ENCODE measurements at regions not wholly inside any gene's neighbourhood (a gene's known extent, or its start where the extent isn't known, plus 50 kb on each side); places are given as distances from the start of the nearest gene placed in this dataset.
A peak's percentile ranks its signal among the peaks of the same experiment; 100 is the strongest.

- Histone ChIP-seq H3K9me3 (ENCODE audit: control insufficient read depth, insufficient read depth, low read length) (no peaks in the 10 kb centered on the region), H3K4me1 (ENCODE audit: control insufficient read depth, insufficient read depth, low read length) (no peaks in the 10 kb centered on the region), H3K36me3 (ENCODE audit: control insufficient read depth, insufficient read depth, low read length) (no peaks in the 10 kb centered on the region), H3K4me3 (ENCODE audit: low read depth, low read length) (no peak overlapping the region), H3K27me3 (ENCODE audit: control insufficient read depth, insufficient read depth, low read length) (no peaks in the 10 kb centered on the region), H3K27ac (ENCODE audit: low read depth, low read length) (no peak overlapping the region)
- DNase-seq (ENCODE audit: low read depth in 4 of 6, low spot score in 6 of 6) = no peak
- 100% methylated on average over 1 of the region's 2 CpGs for WGBS (ENCODE audit: insufficient coverage)
Observed at GRCh38 chr14:81952917-81953316, 419.3 kb upstream of the SEL1L start.

GRCh38 chr14:81953419-81953818 is 419.8 kb upstream of the SEL1L start:
- H3K4me3 ChIP-seq (ENCODE audit: low read depth, low read length) = no peak overlapping the region
- no peaks in the 10 kb centered on the region for H3K36me3 ChIP-seq (ENCODE audit: control insufficient read depth, insufficient read depth, low read length)
- H3K27me3 ChIP-seq (ENCODE audit: control insufficient read depth, insufficient read depth, low read length) = no peaks in the 10 kb centered on the region
- no peak for DNase-seq (ENCODE audit: low read depth in 4 of 6, low spot score in 6 of 6)
- WGBS (ENCODE audit: insufficient coverage) = 97% methylated on average over 2 of the region's 3 CpGs
- no peaks in the 10 kb centered on the region for H3K4me1 ChIP-seq (ENCODE audit: control insufficient read depth, insufficient read depth, low read length)
- no peaks in the 10 kb centered on the region for H3K9me3 ChIP-seq (ENCODE audit: control insufficient read depth, insufficient read depth, low read length)
- H3K27ac ChIP-seq (ENCODE audit: low read depth, low read length) = no peak overlapping the region

GRCh38 chr14:81955123-81955522 is 421.5 kb upstream of the SEL1L start:
- no peak overlapping the region for H3K4me3 ChIP-seq (ENCODE audit: low read depth, low read length)
- H3K4me1 ChIP-seq (ENCODE audit: control insufficient read depth, insufficient read depth, low read length) = no peaks in the 10 kb centered on the region
- H3K9me3 ChIP-seq (ENCODE audit: control insufficient read depth, insufficient read depth, low read length) = no peaks in the 10 kb centered on the region
- H3K27ac ChIP-seq (ENCODE audit: low read depth, low read length) = no peak overlapping the region
- H3K27me3 ChIP-seq (ENCODE audit: control insufficient read depth, insufficient read depth, low read length) = no peaks in the 10 kb centered on the region
- no peak for DNase-seq (ENCODE audit: low read depth in 4 of 6, low spot score in 6 of 6)
- no CpG with 5 or more reads among the region's 1 CpG for WGBS (ENCODE audit: insufficient coverage)
- H3K36me3 ChIP-seq (ENCODE audit: control insufficient read depth, insufficient read depth, low read length) = no peaks in the 10 kb centered on the region

- H3K36me3 ChIP-seq (ENCODE audit: control insufficient read depth, insufficient read depth, low read length) = no peaks in the 10 kb centered on the region
- H3K27ac ChIP-seq (ENCODE audit: low read depth, low read length) = no peak overlapping the region
- DNase-seq (ENCODE audit: low read depth in 4 of 6, low spot score in 6 of 6) = peak in 2 of 6 donors; percentile 12 to 24
- no peaks in the 10 kb centered on the region for H3K27me3 ChIP-seq (ENCODE audit: control insufficient read depth, insufficient read depth, low read length)
- WGBS (ENCODE audit: insufficient coverage) = 100% methylated on average over 2 of the region's 3 CpGs
- H3K9me3 ChIP-seq (ENCODE audit: control insufficient read depth, insufficient read depth, low read length) = no peaks in the 10 kb centered on the region
- H3K4me3 ChIP-seq (ENCODE audit: low read depth, low read length) = no peak overlapping the region
- no peaks in the 10 kb centered on the region for H3K4me1 ChIP-seq (ENCODE audit: control insufficient read depth, insufficient read depth, low read length)
Observed at GRCh38 chr14:81960781-81961180, 427.1 kb upstream of the SEL1L start.

GRCh38 chr14:81963846-81964245 is 430.2 kb upstream of the SEL1L start:
- peak in 1 of 6 donors; percentile 54 for DNase-seq (ENCODE audit: low read depth in 4 of 6, low spot score in 6 of 6)
- Histone ChIP-seq H3K27ac (ENCODE audit: low read depth, low read length) (no peak overlapping the region), H3K4me3 (ENCODE audit: low read depth, low read length) (no peak overlapping the region), H3K36me3 (ENCODE audit: control insufficient read depth, insufficient read depth, low read length) (no peaks in the 10 kb centered on the region), H3K9me3 (ENCODE audit: control insufficient read depth, insufficient read depth, low read length) (no peaks in the 10 kb centered on the region), H3K27me3 (ENCODE audit: control insufficient read depth, insufficient read depth, low read length) (no peaks in the 10 kb centered on the region), H3K4me1 (ENCODE audit: control insufficient read depth, insufficient read depth, low read length) (no peaks in the 10 kb centered on the region)
- no CpG with 5 or more reads among the region's 1 CpG for WGBS (ENCODE audit: insufficient coverage)

GRCh38 chr14:81970307-81970706 is 436.7 kb upstream of the SEL1L start:
- no peaks in the 10 kb centered on the region for H3K9me3 ChIP-seq (ENCODE audit: control insufficient read depth, insufficient read depth, low read length)
- DNase-seq (ENCODE audit: low read depth in 4 of 6, low spot score in 6 of 6) = no peak
- no peak overlapping the region for H3K27ac ChIP-seq (ENCODE audit: low read depth, low read length)
- 51% methylated on average over 2 of the region's 5 CpGs for WGBS (ENCODE audit: insufficient coverage)
- H3K4me1 ChIP-seq (ENCODE audit: control insufficient read depth, insufficient read depth, low read length) = no peaks in the 10 kb centered on the region
- H3K27me3 ChIP-seq (ENCODE audit: control insufficient read depth, insufficient read depth, low read length) = no peaks in the 10 kb centered on the region
- H3K4me3 ChIP-seq (ENCODE audit: low read depth, low read length) = no peak overlapping the region
- no peaks in the 10 kb centered on the region for H3K36me3 ChIP-seq (ENCODE audit: control insufficient read depth, insufficient read depth, low read length)

- no CpG with 5 or more reads among the region's 2 CpGs for WGBS (ENCODE audit: insufficient coverage)
- Histone ChIP-seq H3K4me3 (ENCODE audit: low read depth, low read length) (no peak overlapping the region), H3K9me3 (ENCODE audit: control insufficient read depth, insufficient read depth, low read length) (no peaks in the 10 kb centered on the region), H3K36me3 (ENCODE audit: control insufficient read depth, insufficient read depth, low read length) (no peaks in the 10 kb centered on the region), H3K27me3 (ENCODE audit: control insufficient read depth, insufficient read depth, low read length) (no peaks in the 10 kb centered on the region), H3K27ac (ENCODE audit: low read depth, low read length) (no peak overlapping the region), H3K4me1 (ENCODE audit: control insufficient read depth, insufficient read depth, low read length) (no peaks in the 10 kb centered on the region)
- DNase-seq (ENCODE audit: low read depth in 4 of 6, low spot score in 6 of 6) = peak in 1 of 6 donors; percentile 78
Observed at GRCh38 chr14:81971911-81972310, 438.3 kb upstream of the SEL1L start.

GRCh38 chr14:81972601-81973000 is 438.9 kb upstream of the SEL1L start:
- Histone ChIP-seq H3K27me3 (ENCODE audit: control insufficient read depth, insufficient read depth, low read length) (no peaks in the 10 kb centered on the region), H3K36me3 (ENCODE audit: control insufficient read depth, insufficient read depth, low read length) (no peaks in the 10 kb centered on the region), H3K27ac (ENCODE audit: low read depth, low read length) (no peak overlapping the region), H3K4me1 (ENCODE audit: control insufficient read depth, insufficient read depth, low read length) (no peaks in the 10 kb centered on the region), H3K4me3 (ENCODE audit: low read depth, low read length) (no peak overlapping the region), H3K9me3 (ENCODE audit: control insufficient read depth, insufficient read depth, low read length) (no peaks in the 10 kb centered on the region)
- DNase-seq (ENCODE audit: low read depth in 4 of 6, low spot score in 6 of 6) = peak in 2 of 6 donors; percentile 26 to 90
- 17% methylated on average over 1 of the region's 2 CpGs for WGBS (ENCODE audit: insufficient coverage)

- H3K27ac ChIP-seq (ENCODE audit: low read depth, low read length) = no peak overlapping the region
- no peaks in the 10 kb centered on the region for H3K4me1 ChIP-seq (ENCODE audit: control insufficient read depth, insufficient read depth, low read length)
- H3K36me3 ChIP-seq (ENCODE audit: control insufficient read depth, insufficient read depth, low read length) = no peaks in the 10 kb centered on the region
- H3K27me3 ChIP-seq (ENCODE audit: control insufficient read depth, insufficient read depth, low read length) = no peaks in the 10 kb centered on the region
- peaks cover 1% of the 10 kb centered on the region for H3K9me3 ChIP-seq (ENCODE audit: control insufficient read depth, insufficient read depth, low read length)
- 33% methylated on average over 1 of the region's 2 CpGs for WGBS (ENCODE audit: insufficient coverage)
- H3K4me3 ChIP-seq (ENCODE audit: low read depth, low read length) = no peak overlapping the region
- DNase-seq (ENCODE audit: low read depth in 4 of 6, low spot score in 6 of 6) = no peak
Observed at GRCh38 chr14:81974543-81974942, 440.9 kb upstream of the SEL1L start.

GRCh38 chr14:81980601-81981306 is 447.1 kb upstream of the SEL1L start:
- no peak for DNase-seq (ENCODE audit: low read depth in 4 of 6, low spot score in 6 of 6)
- Histone ChIP-seq H3K4me1 (ENCODE audit: control insufficient read depth, insufficient read depth, low read length) (no peaks in the 10 kb centered on the region), H3K27ac (ENCODE audit: low read depth, low read length) (no peak overlapping the region), H3K4me3 (ENCODE audit: low read depth, low read length) (no peak overlapping the region), H3K27me3 (ENCODE audit: control insufficient read depth, insufficient read depth, low read length) (no peaks in the 10 kb centered on the region), H3K36me3 (ENCODE audit: control insufficient read depth, insufficient read depth, low read length) (no peaks in the 10 kb centered on the region), H3K9me3 (ENCODE audit: control insufficient read depth, insufficient read depth, low read length) (peaks cover 1% of the 10 kb centered on the region)
- WGBS (ENCODE audit: insufficient coverage) = 100% methylated on average over 1 of the region's 4 CpGs
